Breast epithelium (tissue), 3 donors: ENCODE measurements at regions not wholly inside any gene's neighbourhood (a gene's known extent, or its start where the extent isn't known, plus 50 kb on each side); places are given as distances from the start of the nearest gene placed in this dataset.

Experiments used
- CTCF ChIP-seq, 3 donors: fragments of 450-650 bp; IDR thresholded peaks; one replicate each; pipeline ENCODE4 v1.5.1; 2016 to 2017; ENCODE audit warnings: antibody characterized with exemption in 3 of 3, mild to moderate bottlenecking in 3 of 3, moderate library complexity in 3 of 3
- POLR2A ChIP-seq: fragments of 450-650 bp; IDR thresholded peaks from one replicate; pipeline ENCODE4 v1.6.1; 2016; ENCODE audit warnings: antibody characterized with exemption, mild to moderate bottlenecking, moderate library complexity
- POLR2AphosphoS5 ChIP-seq, 3 donors: sonication (generic); formaldehyde crosslinking; IDR thresholded peaks; one replicate each; pipeline ENCODE4 v1.6.1; 2017; ENCODE audit warnings: antibody characterized with exemption in 3 of 3

DNA sequence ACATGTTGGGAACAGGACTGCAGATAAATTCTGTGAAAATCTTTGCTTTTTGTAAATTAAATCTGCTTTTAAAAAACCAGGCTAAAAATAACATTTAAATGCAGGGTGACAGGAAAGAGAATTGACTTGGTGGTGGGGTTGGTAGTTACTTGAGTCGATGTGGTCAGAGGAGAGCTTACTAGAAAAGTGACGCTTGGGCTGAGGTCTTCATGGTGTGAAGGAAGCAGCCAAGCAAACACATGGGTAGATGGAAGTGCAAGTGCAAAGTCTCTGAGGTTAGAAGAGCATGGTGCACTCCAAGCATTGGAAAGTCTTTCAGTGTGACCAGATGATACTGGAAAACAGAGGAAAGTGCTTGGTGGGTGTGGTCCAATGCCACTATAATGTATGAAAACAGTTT lies 86.4 kb upstream of the THBS1 start:
- TF ChIP-seq CTCF (IDR thresholded peaks at IDR 0.05) = no peak
- TF ChIP-seq POLR2A = no peak
- TF ChIP-seq POLR2AphosphoS5 (IDR thresholded peaks at IDR 0.05) = no peak
